ENCODE measurements at regions not wholly inside any gene's neighbourhood (a gene's known extent, or its start where the extent isn't known, plus 50 kb on each side); places are given as distances from the start of the nearest gene placed in this dataset.

- no peak overlapping the region for H3K4me3 ChIP-seq (ENCODE audit: low read depth, low read length)
- no peak for TF ChIP-seq CTCF (IDR thresholded peaks at IDR 0.05; ENCODE audit: control insufficient read depth, extremely low read depth, insufficient read depth)
- DNase-seq (ENCODE audit: low read depth) = no peak
Measured at GRCh38 chr20:60591172-60591799, 633.1 kb downstream of the CDH26 start.

GRCh38 chr20:60598528-60598927 lies 640.3 kb downstream of the CDH26 start:
- TF ChIP-seq CTCF (IDR thresholded peaks at IDR 0.05; ENCODE audit: control insufficient read depth, extremely low read depth, insufficient read depth) = no peak
- no peak overlapping the region for H3K4me3 ChIP-seq (ENCODE audit: low read depth, low read length)
- DNase-seq (ENCODE audit: low read depth) = no peak

- no peak overlapping the region for H3K4me3 ChIP-seq (ENCODE audit: low read depth, low read length)
- TF ChIP-seq CTCF (IDR thresholded peaks at IDR 0.05; ENCODE audit: control insufficient read depth, extremely low read depth, insufficient read depth) = no peak
- no peak for DNase-seq (ENCODE audit: low read depth)
Measured at GRCh38 chr20:60599381-60599780, 641.2 kb downstream of the CDH26 start.

- no peak overlapping the region for H3K4me3 ChIP-seq (ENCODE audit: low read depth, low read length)
- no peak for DNase-seq (ENCODE audit: low read depth)
- TF ChIP-seq CTCF (IDR thresholded peaks at IDR 0.05; ENCODE audit: control insufficient read depth, extremely low read depth, insufficient read depth) = no peak
Measured at GRCh38 chr20:60600036-60600435, 641.8 kb downstream of the CDH26 start.

- DNase-seq (ENCODE audit: low read depth) = no peak
- no peak overlapping the region for H3K4me3 ChIP-seq (ENCODE audit: low read depth, low read length)
- TF ChIP-seq CTCF (IDR thresholded peaks at IDR 0.05; ENCODE audit: control insufficient read depth, extremely low read depth, insufficient read depth) = no peak
Measured at GRCh38 chr20:60624066-60624465, 628.0 kb upstream of the CDH4 start.

GRCh38 chr20:60627751-60628565 lies 624.1 kb upstream of the CDH4 start:
- H3K4me3 ChIP-seq (ENCODE audit: low read depth, low read length) = no peak overlapping the region
- no peak for DNase-seq (ENCODE audit: low read depth)
- TF ChIP-seq CTCF (IDR thresholded peaks at IDR 0.05; ENCODE audit: control insufficient read depth, extremely low read depth, insufficient read depth) = no peak
